Fibroblast of lung (primary cell): ENCODE measurements at regions not wholly inside any gene's neighbourhood (a gene's known extent, or its start where the extent isn't known, plus 50 kb on each side); places are given as distances from the start of the nearest gene placed in this dataset.
A peak's percentile ranks its signal among the peaks of the same experiment; 100 is the strongest.

Experiments
- DNase-seq, 2 donors: peaks; one replicate each; pipeline versions ENCODE4 v3.0.0 to v3.0.0-alpha.2; 2010; ENCODE audit warnings: low read depth in 2 of 2
- H2AFZ ChIP-seq: 2 replicates; pipeline ENCODE4 v1.5.1; 2012; ENCODE audit warnings: low read length, control low read depth, inconsistent platforms
- H3K27ac ChIP-seq: 2 replicates; pipeline ENCODE4 v1.5.1; 2011; ENCODE audit warnings: low read length, control low read depth; ENCODE audit not compliant: insufficient read depth
- H3K27me3 ChIP-seq: 2 replicates; pipeline ENCODE4 v1.5.1; 2011; ENCODE audit warnings: mild to moderate bottlenecking, low read length; ENCODE audit not compliant: control insufficient read depth, insufficient read depth
- H3K36me3 ChIP-seq: 2 replicates; pipeline ENCODE4 v1.5.1; 2011; ENCODE audit warnings: low read length; ENCODE audit not compliant: control insufficient read depth, insufficient read depth
- H3K4me1 ChIP-seq: 2 replicates; pipeline ENCODE4 v1.5.1; 2011; ENCODE audit warnings: low read length; ENCODE audit not compliant: control insufficient read depth, insufficient read depth; ENCODE audit errors: extremely low read depth
- H3K4me2 ChIP-seq: 2 replicates; pipeline ENCODE4 v1.5.1; 2011; ENCODE audit warnings: low read length, control low read depth; ENCODE audit not compliant: insufficient read depth; ENCODE audit errors: extremely low read depth
- H3K4me3 ChIP-seq, 4 experiments: fragments of 200-600 bp in 1 of 4; sonication (generic) in 1 of 4; replicated peaks in 1 of 4; 2 replicates each; pipeline ENCODE4 v1.5.1; 2011 to 2016; ENCODE audit warnings: low read length in 4 of 4, low read depth in 3 of 4, mild to moderate bottlenecking in 3 of 4, control low read depth in 2 of 4, inconsistent platforms in 1 of 4, mixed read lengths in 1 of 4; ENCODE audit not compliant: insufficient read depth in 1 of 4; ENCODE audit errors: control extremely low read depth in 1 of 4
- H3K79me2 ChIP-seq: 2 replicates; pipeline ENCODE4 v1.5.1; 2012; ENCODE audit warnings: mild to moderate bottlenecking, low read length, inconsistent platforms; ENCODE audit not compliant: control insufficient read depth, insufficient read depth
- H3K9ac ChIP-seq: 2 replicates; pipeline ENCODE4 v1.5.1; 2011; ENCODE audit warnings: mild to moderate bottlenecking, low read length, control low read depth; ENCODE audit not compliant: insufficient read depth
- H3K9me3 ChIP-seq: 2 replicates; pipeline ENCODE4 v1.5.1; 2012; ENCODE audit warnings: low read depth, low read length; ENCODE audit not compliant: control insufficient read depth, insufficient read depth
- H4K20me1 ChIP-seq: 2 replicates; pipeline ENCODE4 v1.5.1; 2011; ENCODE audit warnings: low read length; ENCODE audit not compliant: control insufficient read depth, insufficient read depth; ENCODE audit errors: extremely low read depth
- EZH2 ChIP-seq: IDR thresholded peaks from 2 replicates; pipeline ENCODE4 v1.5.1; 2012; ENCODE audit warnings: low read length, control low read depth, mild to moderate bottlenecking; ENCODE audit errors: missing control alignments
- TF ChIP-seq, protein P1 (sequence below), 2 donors: IDR thresholded peaks in 1 of 2; conservative IDR thresholded peaks in 1 of 2; 1 replicate in 1 of 2; 2 replicates in 1 of 2; pipeline ENCODE4 v1.5.1; 2011 to 2012; ENCODE audit warnings: low read length in 2 of 2, control low read depth in 1 of 2, inconsistent platforms in 1 of 2, low read depth in 1 of 2, mild to moderate bottlenecking in 1 of 2

DNA sequence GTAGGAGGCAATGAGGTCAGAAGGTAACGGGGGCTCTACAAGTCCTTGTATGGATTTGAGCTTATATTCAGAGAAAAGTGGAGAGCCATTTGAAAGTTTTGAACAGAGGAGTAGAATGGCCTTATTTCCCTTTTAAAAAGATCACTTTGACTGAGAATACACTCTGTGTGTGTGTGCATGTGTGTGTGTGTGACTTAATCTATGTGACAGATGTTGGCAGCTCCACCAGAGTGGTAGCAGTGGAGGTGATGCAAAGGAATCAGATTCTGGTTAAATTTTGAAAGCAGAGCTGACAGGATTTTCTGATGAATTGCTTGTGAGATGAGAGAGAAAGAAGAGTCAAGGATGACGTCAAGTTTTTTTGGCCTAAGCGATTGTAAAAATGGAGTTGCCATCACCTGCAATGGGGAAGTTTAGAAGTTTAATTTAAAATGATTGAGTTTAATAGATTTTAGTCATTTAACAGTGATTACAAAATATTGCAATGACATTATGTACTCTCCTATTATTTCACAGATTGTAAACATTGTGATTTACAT is 172.2 kb upstream of the HEY2 start:
- Histone ChIP-seq H3K27me3 (no peaks in the 10 kb centered on the region), H3K36me3 (no peaks in the 10 kb centered on the region), H3K4me2 (no peak overlapping the region), H3K9me3 (no peaks in the 10 kb centered on the region), H3K4me3 (no peak overlapping the region), H2AFZ (no peak overlapping the region), H3K79me2 (no peaks in the 10 kb centered on the region), H3K27ac (no peak overlapping the region), H3K4me1 (no peaks in the 10 kb centered on the region), H3K9ac (no peak overlapping the region), H4K20me1 (no peaks in the 10 kb centered on the region)
- DNase-seq = no peak
- TF ChIP-seq EZH2 = no peak
- TF ChIP-seq, protein P1, sequence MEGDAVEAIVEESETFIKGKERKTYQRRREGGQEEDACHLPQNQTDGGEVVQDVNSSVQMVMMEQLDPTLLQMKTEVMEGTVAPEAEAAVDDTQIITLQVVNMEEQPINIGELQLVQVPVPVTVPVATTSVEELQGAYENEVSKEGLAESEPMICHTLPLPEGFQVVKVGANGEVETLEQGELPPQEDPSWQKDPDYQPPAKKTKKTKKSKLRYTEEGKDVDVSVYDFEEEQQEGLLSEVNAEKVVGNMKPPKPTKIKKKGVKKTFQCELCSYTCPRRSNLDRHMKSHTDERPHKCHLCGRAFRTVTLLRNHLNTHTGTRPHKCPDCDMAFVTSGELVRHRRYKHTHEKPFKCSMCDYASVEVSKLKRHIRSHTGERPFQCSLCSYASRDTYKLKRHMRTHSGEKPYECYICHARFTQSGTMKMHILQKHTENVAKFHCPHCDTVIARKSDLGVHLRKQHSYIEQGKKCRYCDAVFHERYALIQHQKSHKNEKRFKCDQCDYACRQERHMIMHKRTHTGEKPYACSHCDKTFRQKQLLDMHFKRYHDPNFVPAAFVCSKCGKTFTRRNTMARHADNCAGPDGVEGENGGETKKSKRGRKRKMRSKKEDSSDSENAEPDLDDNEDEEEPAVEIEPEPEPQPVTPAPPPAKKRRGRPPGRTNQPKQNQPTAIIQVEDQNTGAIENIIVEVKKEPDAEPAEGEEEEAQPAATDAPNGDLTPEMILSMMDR (conservative IDR thresholded peaks at IDR 0.05 in 1 of 2, IDR thresholded peaks at IDR 0.05 in 1 of 2; ENCODE audit: low read depth in 1 of 2, low read length in 2 of 2) = no peak

DNA sequence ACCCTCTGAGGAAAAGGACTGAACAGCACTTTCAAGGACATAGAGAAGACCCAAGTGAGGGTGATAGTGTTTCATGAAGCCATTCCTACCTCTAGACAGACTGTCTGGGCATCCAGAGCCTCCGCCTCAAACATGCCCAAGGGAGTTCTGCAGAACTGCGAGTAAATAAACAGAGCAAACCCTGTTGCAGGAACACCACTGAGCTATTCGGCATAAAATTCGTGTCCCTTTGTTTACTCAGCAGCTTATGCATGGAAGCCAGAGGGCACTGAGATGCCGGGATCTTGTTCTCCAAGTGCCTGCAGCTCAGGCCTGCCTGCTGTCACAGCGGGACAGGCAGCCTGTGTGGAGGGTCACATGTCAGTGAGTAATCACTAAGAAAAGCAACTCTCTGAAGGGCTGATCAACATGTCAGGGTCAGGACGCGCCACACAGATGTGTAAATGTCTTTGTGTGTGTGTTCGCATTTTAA is 164.9 kb upstream of the HEY2 start:
- H3K79me2 ChIP-seq = no peaks in the 10 kb centered on the region
- no peak overlapping the region for H2AFZ ChIP-seq
- H3K4me1 ChIP-seq = no peaks in the 10 kb centered on the region
- H3K27me3 ChIP-seq = no peaks in the 10 kb centered on the region
- no peak overlapping the region for H3K4me3 ChIP-seq
- no peaks in the 10 kb centered on the region for H3K36me3 ChIP-seq
- TF ChIP-seq, protein P1 (conservative IDR thresholded peaks at IDR 0.05 in 1 of 2, IDR thresholded peaks at IDR 0.05 in 1 of 2; ENCODE audit: low read depth in 1 of 2, low read length in 2 of 2) = no peak
- no peak for TF ChIP-seq EZH2
- no peak overlapping the region for H3K4me2 ChIP-seq
- no peaks in the 10 kb centered on the region for H3K9me3 ChIP-seq
- no peak overlapping the region for H3K9ac ChIP-seq
- H4K20me1 ChIP-seq = no peaks in the 10 kb centered on the region
- DNase-seq = peak; percentile 3 to 22
- H3K27ac ChIP-seq = no peak overlapping the region

DNA sequence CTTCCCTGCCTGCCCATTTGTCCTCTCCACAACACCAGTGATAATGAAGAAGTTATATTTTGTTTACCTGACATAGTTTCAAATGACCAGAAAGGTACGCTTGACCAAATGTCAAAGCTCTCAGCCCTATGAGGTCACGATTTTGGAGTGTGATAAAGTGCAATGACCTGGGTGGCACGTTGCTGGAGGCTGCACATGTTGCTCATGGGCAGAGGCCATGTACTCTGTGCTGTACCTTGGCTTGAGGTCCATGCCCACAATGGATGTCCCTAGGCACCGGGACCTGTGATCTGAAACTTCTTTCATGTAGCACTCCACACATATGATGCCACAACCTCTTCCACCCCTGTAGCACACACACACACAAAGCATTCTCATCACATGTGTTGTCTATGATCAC is 164.0 kb upstream of the HEY2 start:
- no peaks in the 10 kb centered on the region for H3K36me3 ChIP-seq
- DNase-seq = no peak
- no peak overlapping the region for H3K4me3 ChIP-seq
- H3K27ac ChIP-seq = no peak overlapping the region
- H3K9me3 ChIP-seq = no peaks in the 10 kb centered on the region
- H3K4me2 ChIP-seq = no peak overlapping the region
- H3K4me1 ChIP-seq = no peaks in the 10 kb centered on the region
- no peak for TF ChIP-seq EZH2
- TF ChIP-seq, protein P1 (conservative IDR thresholded peaks at IDR 0.05 in 1 of 2, IDR thresholded peaks at IDR 0.05 in 1 of 2; ENCODE audit: low read depth in 1 of 2, low read length in 2 of 2) = no peak
- no peaks in the 10 kb centered on the region for H3K27me3 ChIP-seq
- no peaks in the 10 kb centered on the region for H3K79me2 ChIP-seq
- H3K9ac ChIP-seq = no peak overlapping the region
- H2AFZ ChIP-seq = no peak overlapping the region
- no peaks in the 10 kb centered on the region for H4K20me1 ChIP-seq
